ENCODE measurements at regions not wholly inside any gene's neighbourhood (a gene's known extent, or its start where the extent isn't known, plus 50 kb on each side); places are given as distances from the start of the nearest gene placed in this dataset.

- Mint-ChIP-seq H3K27ac (no peak overlapping the region), H3K36me3 (ENCODE audit: low read depth) (no peaks in the 10 kb centered on the region), H3K9me3 (no peaks in the 10 kb centered on the region), H3K4me3 (no peak overlapping the region), H3K4me1 (peaks cover 4% of the 10 kb centered on the region), H3K27me3 (ENCODE audit: low read depth, poor library complexity) (peaks cover 22% of the 10 kb centered on the region)
- no peak for TF ChIP-seq CTCF (IDR thresholded peaks at IDR 0.05)
- DNase-seq = no peak
Measured at GRCh38 chr2:241951920-241952319, 82.4 kb downstream of the RTP5 start.

- H3K27me3 Mint-ChIP-seq (ENCODE audit: low read depth, poor library complexity) = peaks cover 17% of the 10 kb centered on the region
- peaks cover 4% of the 10 kb centered on the region for H3K4me1 Mint-ChIP-seq
- H3K27ac Mint-ChIP-seq = no peak overlapping the region
- H3K9me3 Mint-ChIP-seq = no peaks in the 10 kb centered on the region
- no peak for TF ChIP-seq CTCF (IDR thresholded peaks at IDR 0.05)
- no peak overlapping the region for H3K4me3 Mint-ChIP-seq
- no peaks in the 10 kb centered on the region for H3K36me3 Mint-ChIP-seq (ENCODE audit: low read depth)
- DNase-seq = no peak
Measured at GRCh38 chr2:241952816-241953215, 83.3 kb downstream of the RTP5 start.

- H3K36me3 Mint-ChIP-seq (ENCODE audit: low read depth) = no peaks in the 10 kb centered on the region
- peaks cover 4% of the 10 kb centered on the region for H3K4me1 Mint-ChIP-seq
- TF ChIP-seq CTCF (IDR thresholded peaks at IDR 0.05) = no peak
- no peak for DNase-seq
- no peak overlapping the region for H3K27ac Mint-ChIP-seq
- no peak overlapping the region for H3K4me3 Mint-ChIP-seq
- H3K27me3 Mint-ChIP-seq (ENCODE audit: low read depth, poor library complexity) = peaks cover 17% of the 10 kb centered on the region
- no peaks in the 10 kb centered on the region for H3K9me3 Mint-ChIP-seq
Measured at GRCh38 chr2:241953324-241953928, 83.9 kb downstream of the RTP5 start.

DNA sequence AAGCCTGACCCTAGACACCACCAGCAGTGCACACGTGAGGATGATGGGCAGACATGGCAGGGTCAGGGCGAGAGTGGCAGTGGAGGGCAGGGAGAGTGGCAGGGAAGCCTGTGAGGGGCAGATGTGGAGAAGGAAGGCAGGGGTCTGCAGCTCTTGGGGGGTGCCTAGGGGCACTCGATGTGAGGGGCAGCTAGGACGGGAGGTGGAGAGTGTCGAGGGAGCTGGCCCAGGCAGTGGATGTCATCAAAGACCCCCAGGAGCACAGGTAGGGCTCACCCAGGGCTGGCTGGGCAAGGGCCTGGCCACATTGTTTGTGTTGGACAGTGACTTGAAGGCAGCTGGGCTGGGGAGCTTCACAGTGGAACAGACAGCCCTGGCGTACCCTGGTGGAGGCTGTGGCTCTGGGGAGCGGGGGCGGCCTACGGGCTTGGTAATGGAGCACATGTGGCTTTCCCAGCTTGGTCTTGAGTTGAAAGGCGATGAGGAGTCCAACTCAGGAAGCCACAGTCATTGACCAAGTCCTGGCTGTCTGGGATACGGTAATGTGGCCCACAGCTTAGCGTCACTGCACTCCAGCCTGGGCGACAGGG is 87.1 kb downstream of the RTP5 start:
- no peak for TF ChIP-seq CTCF (IDR thresholded peaks at IDR 0.05)
- no peak overlapping the region for H3K4me3 Mint-ChIP-seq
- no peak for DNase-seq
- no peaks in the 10 kb centered on the region for H3K9me3 Mint-ChIP-seq
- H3K36me3 Mint-ChIP-seq (ENCODE audit: low read depth) = no peaks in the 10 kb centered on the region
- no peak overlapping the region for H3K27ac Mint-ChIP-seq
- peaks cover 4% of the 10 kb centered on the region for H3K4me1 Mint-ChIP-seq
- H3K27me3 Mint-ChIP-seq (ENCODE audit: low read depth, poor library complexity) = peaks cover 16% of the 10 kb centered on the region

DNA sequence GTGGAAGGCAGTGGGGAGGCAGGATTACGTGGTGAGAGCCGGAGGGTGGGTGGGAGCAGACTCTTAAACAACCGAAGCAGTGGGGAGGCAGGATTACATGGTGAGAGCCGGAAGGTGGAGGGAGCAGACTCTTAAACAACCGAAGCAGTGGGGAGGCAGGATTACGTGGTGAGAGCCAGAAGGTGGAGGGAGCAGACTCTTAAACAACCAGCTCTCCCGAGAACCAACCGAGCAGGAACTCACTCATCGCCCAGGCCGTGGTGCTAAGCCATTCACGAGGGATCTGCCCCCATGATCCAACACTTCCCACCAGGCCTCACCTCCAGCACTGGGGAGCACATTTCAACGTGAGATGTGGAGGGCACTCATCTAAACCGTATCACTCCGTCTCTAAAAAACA is 87.7 kb downstream of the RTP5 start:
- Mint-ChIP-seq H3K27ac (no peak overlapping the region), H3K9me3 (no peaks in the 10 kb centered on the region), H3K36me3 (ENCODE audit: low read depth) (no peaks in the 10 kb centered on the region), H3K4me1 (peaks cover 4% of the 10 kb centered on the region), H3K4me3 (no peak overlapping the region), H3K27me3 (ENCODE audit: low read depth, poor library complexity) (peaks cover 13% of the 10 kb centered on the region)
- no peak for DNase-seq
- no peak for TF ChIP-seq CTCF (IDR thresholded peaks at IDR 0.05)

All from nephron progenitor cell (in vitro differentiated cells).